ENCODE measurements at regions not wholly inside any gene's neighbourhood (a gene's known extent, or its start where the extent isn't known, plus 50 kb on each side); places are given as distances from the start of the nearest gene placed in this dataset.

- POLR2A ChIA-PET = no interaction called here
- H3K36me3 ChIP-seq (ENCODE audit: control insufficient read depth in 2 of 2, extremely low read depth in 1 of 2, insufficient read depth in 2 of 2, low read length in 2 of 2) = peaks cover 0 to 2% of the 10 kb centered on the region in 2 experiments
- H3K4me2 ChIP-seq (ENCODE audit: insufficient read depth, low read length) = peak overlapping the region; percentile 39
- no peaks in the 10 kb centered on the region for H3K9me1 ChIP-seq (replicated peaks; ENCODE audit: control insufficient read depth, extremely low read depth, insufficient read depth, low read length)
- H4K20me1 ChIP-seq (replicated peaks; ENCODE audit: control insufficient read depth, extremely low read depth, insufficient read depth, low read length) = no peaks in the 10 kb centered on the region
- no peak overlapping the region for H3K27ac ChIP-seq (ENCODE audit: insufficient read depth, low read depth, low read length)
- no peaks in the 10 kb centered on the region for H3K27me3 ChIP-seq (ENCODE audit: control insufficient read depth in 2 of 2, insufficient read depth in 2 of 2, low read length in 2 of 2)
- CTCF ChIA-PET = interaction anchor here (1.0 to 1.6 kb wide), 5 partner anchors 10 to 39 kb away, joined by 3 to 6 read pairs (median 4); no protein-coding TSS in a partner anchor
- no peak overlapping the region for H3K9ac ChIP-seq (replicated peaks; ENCODE audit: extremely low read depth, insufficient read depth, low read length)
- no TSS peak for BruUV-seq (replicated peaks)
- DNase-seq (ENCODE audit: low read depth, low spot score) = peak; percentile 73
- H3K79me2 ChIP-seq (ENCODE audit: control insufficient read depth, insufficient read depth, low read length) = no peaks in the 10 kb centered on the region
- no peak overlapping the region for H2AFZ ChIP-seq (ENCODE audit: low read depth, low read length)
- TF ChIP-seq JUN (IDR thresholded peaks at IDR 0.05; ENCODE audit: borderline replicate concordance, insufficient read depth, insufficient read length, low read depth) = peak; percentile 55
- peak; percentile 84 for TF ChIP-seq FOS (IDR thresholded peaks at IDR 0.05; ENCODE audit: borderline replicate concordance, insufficient read depth, low read length)
- TF ChIP-seq, protein P1, sequence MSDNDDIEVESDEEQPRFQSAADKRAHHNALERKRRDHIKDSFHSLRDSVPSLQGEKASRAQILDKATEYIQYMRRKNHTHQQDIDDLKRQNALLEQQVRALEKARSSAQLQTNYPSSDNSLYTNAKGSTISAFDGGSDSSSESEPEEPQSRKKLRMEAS (IDR thresholded peaks at IDR 0.05; ENCODE audit: insufficient read depth, insufficient read length) = no peak
- TF ChIP-seq POLR2A (IDR thresholded peaks at IDR 0.05; ENCODE audit: low read depth, low read length) = no peak
- no peak for TF ChIP-seq EZH2 (IDR thresholded peaks at IDR 0.05; ENCODE audit: borderline replicate concordance, low read depth, low read length, severe bottlenecking)
- TF ChIP-seq MYC (IDR thresholded peaks at IDR 0.05; ENCODE audit: low read depth, low read length) = no peak
- peak; percentile 29 for TF ChIP-seq POLR2AphosphoS5 (IDR thresholded peaks at IDR 0.05; ENCODE audit: insufficient read depth, low read depth, low read length)
- TF ChIP-seq GATA2 (IDR thresholded peaks at IDR 0.05; ENCODE audit: insufficient read depth, insufficient read length, low read depth, low read length) = peak; percentile 81
- TF ChIP-seq, protein P2, sequence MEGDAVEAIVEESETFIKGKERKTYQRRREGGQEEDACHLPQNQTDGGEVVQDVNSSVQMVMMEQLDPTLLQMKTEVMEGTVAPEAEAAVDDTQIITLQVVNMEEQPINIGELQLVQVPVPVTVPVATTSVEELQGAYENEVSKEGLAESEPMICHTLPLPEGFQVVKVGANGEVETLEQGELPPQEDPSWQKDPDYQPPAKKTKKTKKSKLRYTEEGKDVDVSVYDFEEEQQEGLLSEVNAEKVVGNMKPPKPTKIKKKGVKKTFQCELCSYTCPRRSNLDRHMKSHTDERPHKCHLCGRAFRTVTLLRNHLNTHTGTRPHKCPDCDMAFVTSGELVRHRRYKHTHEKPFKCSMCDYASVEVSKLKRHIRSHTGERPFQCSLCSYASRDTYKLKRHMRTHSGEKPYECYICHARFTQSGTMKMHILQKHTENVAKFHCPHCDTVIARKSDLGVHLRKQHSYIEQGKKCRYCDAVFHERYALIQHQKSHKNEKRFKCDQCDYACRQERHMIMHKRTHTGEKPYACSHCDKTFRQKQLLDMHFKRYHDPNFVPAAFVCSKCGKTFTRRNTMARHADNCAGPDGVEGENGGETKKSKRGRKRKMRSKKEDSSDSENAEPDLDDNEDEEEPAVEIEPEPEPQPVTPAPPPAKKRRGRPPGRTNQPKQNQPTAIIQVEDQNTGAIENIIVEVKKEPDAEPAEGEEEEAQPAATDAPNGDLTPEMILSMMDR (IDR thresholded peaks at IDR 0.05; ENCODE audit: extremely low read depth in 1 of 2, insufficient read depth in 1 of 2, low read depth in 1 of 2, low read length in 2 of 2) = no peak
- intact Hi-C loops (cut with micrococcal nuclease) (no loop called here), dilution Hi-C loops (cut with MboI; ENCODE audit: extremely low pct_ligation_motif_present, low sequenced_read_pairs) (no loop called here)
- H3K4me1 ChIP-seq (ENCODE audit: control insufficient read depth, extremely low read depth, insufficient read depth, low read length) = peaks cover 16% of the 10 kb centered on the region
- no peaks in the 10 kb centered on the region for H3K9me3 ChIP-seq (replicated peaks; ENCODE audit: control insufficient read depth, insufficient read depth, low read length)
- H3K4me3 ChIP-seq (replicated peaks in 1 of 3; ENCODE audit: insufficient read depth in 1 of 3, low read depth in 1 of 3, low read length in 3 of 3) = no peak overlapping the region
- FAIRE-seq = peak; percentile 78
Observed at GRCh38 chr14:71620401-71620800, 311.8 kb upstream of the RGS6 start.
